H1 (cell line): ENCODE measurements at regions not wholly inside any gene's neighbourhood (a gene's known extent, or its start where the extent isn't known, plus 50 kb on each side); places are given as distances from the start of the nearest gene placed in this dataset.

Source experiments
- CTCF ChIA-PET: fragments of 300-600 bp; sonication (Branson Sonifier 250); formaldehyde crosslinking; loops from one replicate; lab custom pipeline; 2021; ENCODE audit not compliant: partially characterized antibody; lab: Charles Lee
- POLR2A ChIA-PET: fragments of 300-600 bp; sonication (Branson Sonifier 250); formaldehyde crosslinking; loops from one replicate; lab custom pipeline; 2021; ENCODE audit warnings: inconsistent platforms; ENCODE audit not compliant: partially characterized antibody; lab: Charles Lee
- DNase-seq, 2 experiments: peaks; one replicate each; pipeline versions ENCODE4 v3.0.0 to v3.0.0-alpha.2; 2010 to 2022; ENCODE audit warnings: low spot score in 2 of 2, low read depth in 1 of 2, mixed read lengths in 1 of 2
- FAIRE-seq: peaks from 2 replicates; lab custom pipeline; 2011; peaks lifted over from hg19 to GRCh38; lab: Jason Lieb, UNC
- H2AFZ ChIP-seq: 2 replicates; pipeline ENCODE4 v1.8.1; 2012; ENCODE audit warnings: low read length, inconsistent platforms
- H2AK5ac ChIP-seq: 2 replicates; pipeline ENCODE4 v1.6.1; 2013; ENCODE audit warnings: low read depth, low read length
- H2BK120ac ChIP-seq: replicated peaks from 2 replicates; pipeline ENCODE3; 2013; ENCODE audit warnings: low read depth, low read length, inconsistent platforms
- H2BK12ac ChIP-seq: 2 replicates; pipeline ENCODE4 v1.6.1; 2013; ENCODE audit warnings: low read depth, low read length
- H2BK15ac ChIP-seq: 2 replicates; pipeline ENCODE4 v1.6.1; 2013; ENCODE audit warnings: low read length
- H2BK20ac ChIP-seq: 2 replicates; pipeline ENCODE4 v1.6.1; 2013; ENCODE audit warnings: low read length
- H2BK5ac ChIP-seq: 2 replicates; pipeline ENCODE4 v1.6.1; 2013; ENCODE audit warnings: low read depth, low read length
- H3K14ac ChIP-seq: 2 replicates; pipeline ENCODE4 v1.6.1; 2013; ENCODE audit warnings: inconsistent platforms; ENCODE audit not compliant: insufficient read length
- H3K18ac ChIP-seq: 2 replicates; pipeline ENCODE4 v1.6.1; 2013; ENCODE audit warnings: low read length; ENCODE audit errors: extremely low read depth
- H3K23ac ChIP-seq: 2 replicates; pipeline ENCODE4 v1.6.1; 2013; ENCODE audit warnings: inconsistent platforms; ENCODE audit not compliant: insufficient read length
- H3K23me2 ChIP-seq: 2 replicates; pipeline ENCODE4 v1.6.1; 2013; ENCODE audit warnings: low read depth, low read length
- H3K27ac ChIP-seq: 2 replicates; pipeline ENCODE4 v1.6.1; 2011; ENCODE audit warnings: low read depth, low read length, inconsistent platforms
- H3K27me3 ChIP-seq, 4 experiments: replicated peaks in 1 of 4; 1 replicate in 1 of 4; 2 replicates in 3 of 4; pipeline versions ENCODE4 v1.6.1 to v1.8.1; 2011 to 2013; ENCODE audit warnings: low read length in 3 of 4, mild to moderate bottlenecking in 3 of 4, inconsistent platforms in 2 of 4, mixed read lengths in 2 of 4, moderate library complexity in 1 of 4; ENCODE audit not compliant: control insufficient read depth in 3 of 4, insufficient read depth in 3 of 4; ENCODE audit errors: extremely low read depth in 1 of 4
- H3K36me3 ChIP-seq, 4 experiments: 2 replicates each; pipeline versions ENCODE4 v1.6.1 to v1.8.1; 2011 to 2013; ENCODE audit warnings: mild to moderate bottlenecking in 4 of 4, low read length in 3 of 4, moderate library complexity in 2 of 4, control low read depth in 1 of 4, inconsistent platforms in 1 of 4; ENCODE audit not compliant: insufficient read depth in 4 of 4, control insufficient read depth in 2 of 4
- H3K4ac ChIP-seq: replicated peaks from 2 replicates; pipeline ENCODE3; 2013; ENCODE audit warnings: low read length, low read depth, mixed read lengths, inconsistent platforms; ENCODE audit not compliant: insufficient read length
- H3K4me1 ChIP-seq, 4 experiments: replicated peaks in 1 of 4; 1 replicate in 1 of 4; 2 replicates in 3 of 4; pipeline versions ENCODE4 v1.6.1 to v1.8.1; 2011 to 2013; ENCODE audit warnings: low read length in 3 of 4, inconsistent platforms in 2 of 4, mixed read lengths in 1 of 4; ENCODE audit not compliant: insufficient read depth in 4 of 4, control insufficient read depth in 3 of 4
- H3K4me2 ChIP-seq, 2 experiments: 2 replicates each; pipeline versions ENCODE4 v1.6.1 to v1.8.1; 2011 to 2013; ENCODE audit warnings: low read depth in 2 of 2, low read length in 2 of 2, control low read depth in 1 of 2, inconsistent platforms in 1 of 2, mild to moderate bottlenecking in 1 of 2; ENCODE audit not compliant: insufficient read depth in 1 of 2
- H3K4me3 ChIP-seq, 4 experiments: fragments of 200-600, 300-600 bp in 1 of 4; sonication (generic), shearing (Covaris generic), sonication (Bioruptor Twin) in 1 of 4; 2 replicates each; pipeline versions ENCODE4 v1.5.1 to v1.8.1; 2011 to 2016; ENCODE audit warnings: low read length in 4 of 4, low read depth in 3 of 4, control low read depth in 2 of 4, inconsistent platforms in 2 of 4, mild to moderate bottlenecking in 2 of 4, mixed read lengths in 1 of 4, moderate library complexity in 1 of 4; ENCODE audit not compliant: insufficient read depth in 2 of 4; ENCODE audit errors: extremely low read depth in 1 of 4
- H3K56ac ChIP-seq: replicated peaks from 2 replicates; pipeline ENCODE3; 2013; ENCODE audit warnings: low read depth, mild to moderate bottlenecking, mixed read lengths, low read length, inconsistent platforms; ENCODE audit not compliant: insufficient read length
- H3K79me1 ChIP-seq: 2 replicates; pipeline ENCODE4 v1.6.1; 2013; ENCODE audit warnings: low read depth, low read length, control low read depth
- H3K79me2 ChIP-seq, 2 experiments: 2 replicates each; pipeline versions ENCODE4 v1.6.1 to v1.8.1; 2012 to 2013; ENCODE audit warnings: low read length in 2 of 2, mild to moderate bottlenecking in 2 of 2, inconsistent platforms in 1 of 2; ENCODE audit not compliant: insufficient read depth in 2 of 2, control insufficient read depth in 1 of 2
- H3K9ac ChIP-seq, 4 experiments: replicated peaks in 1 of 4; 1 replicate in 1 of 4; 2 replicates in 3 of 4; pipeline versions ENCODE4 v1.6.1 to v1.8.1; 2011 to 2013; ENCODE audit warnings: low read depth in 3 of 4, low read length in 3 of 4, control low read depth in 2 of 4, mild to moderate bottlenecking in 2 of 4, moderate library complexity in 2 of 4, inconsistent platforms in 1 of 4; ENCODE audit errors: extremely low read depth in 1 of 4
- H3K9me3 ChIP-seq, 2 experiments: 2 replicates each; pipeline versions ENCODE4 v1.6.1 to v1.8.1; 2012 to 2013; ENCODE audit warnings: mild to moderate bottlenecking in 2 of 2, moderate library complexity in 2 of 2, control low read depth in 1 of 2, inconsistent platforms in 1 of 2, low read depth in 1 of 2, low read length in 1 of 2, mixed read lengths in 1 of 2; ENCODE audit not compliant: insufficient read depth in 2 of 2
- H4K20me1 ChIP-seq, 2 experiments: replicated peaks in 1 of 2; 2 replicates each; pipeline versions ENCODE3 to v1.8.1; 2011 to 2013; ENCODE audit warnings: inconsistent platforms in 2 of 2, low read length in 2 of 2, mild to moderate bottlenecking in 1 of 2; ENCODE audit not compliant: insufficient read depth in 2 of 2, control insufficient read depth in 1 of 2
- H4K5ac ChIP-seq: 2 replicates; pipeline ENCODE4 v1.6.1; 2013; ENCODE audit warnings: low read length, low read depth, mixed read lengths, inconsistent platforms; ENCODE audit not compliant: insufficient read length
- H4K8ac ChIP-seq: 2 replicates; pipeline ENCODE4 v1.8.0; 2013; ENCODE audit warnings: mild to moderate bottlenecking, moderate library complexity, low read length, inconsistent platforms; ENCODE audit not compliant: insufficient read depth; ENCODE audit errors: extremely low read depth
- H4K91ac ChIP-seq: replicated peaks from 2 replicates; pipeline ENCODE3; 2013; ENCODE audit warnings: low read length, mixed read lengths, inconsistent platforms; ENCODE audit not compliant: insufficient read length
- ATF2 ChIP-seq: IDR thresholded peaks from 2 replicates; pipeline ENCODE4 v1.6.1; 2012; ENCODE audit warnings: low read length, inconsistent platforms
- BRCA1 ChIP-seq: IDR thresholded peaks from 2 replicates; pipeline ENCODE4 v1.6.1; 2012; ENCODE audit warnings: low read depth, low read length, improper control_type of control experiment
- CEBPB ChIP-seq: IDR thresholded peaks from 2 replicates; pipeline ENCODE4 v1.6.1; 2012; ENCODE audit warnings: low read depth, low read length
- CHD2 ChIP-seq: IDR thresholded peaks from 2 replicates; pipeline ENCODE4 v1.6.1; 2012; ENCODE audit warnings: low read length, improper control_type of control experiment
- EGR1 ChIP-seq: IDR thresholded peaks from 2 replicates; pipeline ENCODE4 v1.6.1; 2011; ENCODE audit warnings: low read depth, low read length, borderline replicate concordance
- HDAC2 ChIP-seq, 2 experiments: fragments of 300-600 bp in 1 of 2; sonication (generic) in 1 of 2; IDR thresholded peaks; 2 replicates each; pipeline ENCODE4 v1.6.1; 2011 to 2012; ENCODE audit warnings: low read depth in 2 of 2, low read length in 2 of 2, mild to moderate bottlenecking in 2 of 2, moderate library complexity in 2 of 2, borderline replicate concordance in 1 of 2, inconsistent platforms in 1 of 2
- HDAC6 ChIP-seq: IDR thresholded peaks from one replicate; pipeline ENCODE4 v1.7.1; 2012; ENCODE audit warnings: low read depth, mild to moderate bottlenecking, inconsistent platforms, low read length, moderate library complexity
- JUN ChIP-seq: IDR thresholded peaks from 2 replicates; pipeline ENCODE4 v1.6.1; 2011; ENCODE audit warnings: low read depth, mild to moderate bottlenecking, improper control_type of control experiment, low read length
- KDM5A ChIP-seq: fragments of 200-600 bp; IDR thresholded peaks from 2 replicates; pipeline ENCODE4 v1.7.1; 2012; ENCODE audit warnings: mild to moderate bottlenecking, low read length, inconsistent platforms, mixed read lengths
- RNF2 ChIP-seq: fragments of 200-900, 300-1000 bp; sonication (generic); IDR thresholded peaks from 2 replicates; pipeline ENCODE4 v1.7.1; 2016; ENCODE audit warnings: borderline replicate concordance, low read depth, mild to moderate bottlenecking, antibody characterized with exemption, low read length; ENCODE audit not compliant: poor library complexity, severe bottlenecking; ENCODE audit errors: missing control alignments
- SIX5 ChIP-seq: IDR thresholded peaks from 2 replicates; pipeline ENCODE4 v1.6.1; 2011; ENCODE audit warnings: mild to moderate bottlenecking, low read depth, low read length
- SRF ChIP-seq: IDR thresholded peaks from 2 replicates; pipeline ENCODE4 v1.6.1; 2011; ENCODE audit warnings: mild to moderate bottlenecking, low read depth, low read length, moderate library complexity
- SUZ12 ChIP-seq: fragments of 200-600 bp; sonication (generic); IDR thresholded peaks from 2 replicates; pipeline ENCODE4 v1.6.1; 2012; ENCODE audit warnings: mild to moderate bottlenecking, inconsistent platforms, low read length, moderate library complexity, mixed read lengths
- TBP ChIP-seq: IDR thresholded peaks from 2 replicates; pipeline ENCODE4 v1.6.1; 2011; ENCODE audit warnings: low read depth, low read length, improper control_type of control experiment
- WGBS, 2 experiments: shearing (Covaris generic) in 1 of 2; methylation state at CpG; one replicate each; pipeline versions ENCODE4 v1.1.6 to v1.1.7; 2013 to 2015; ENCODE audit warnings: low lambda C conversion rate in 2 of 2, mixed read lengths in 2 of 2, inconsistent platforms in 1 of 2, low coverage in 1 of 2, missing lambda C conversion rate in 1 of 2; ENCODE audit not compliant: insufficient replicate concordance in 2 of 2, insufficient coverage in 1 of 2, insufficient read length in 1 of 2; ENCODE audit errors: extremely low coverage in 1 of 2, missing lambda C conversion rate in 1 of 2; 5-methylcytosine and 5-hydroxymethylcytosine counted together

- no peak overlapping the region for H3K4ac ChIP-seq
- DNase-seq (no peak), FAIRE-seq (no peak)
- H2AK5ac ChIP-seq = no peak overlapping the region
- H2BK5ac ChIP-seq = no peak overlapping the region
- ChIA-PET CTCF (no interaction called here), POLR2A (no interaction called here)
- no peaks in the 10 kb centered on the region; the same call in 1 of the 2 replicates for H3K23me2 ChIP-seq
- no peaks in the 10 kb centered on the region for H3K27me3 ChIP-seq
- no peak overlapping the region for H3K4me2 ChIP-seq
- no peak overlapping the region for H3K18ac ChIP-seq
- WGBS, 2 experiments = 91% methylated on average over 3 of the region's 3 CpGs; no CpG with 5 or more reads in 1 of the 2 experiments
- H2BK120ac ChIP-seq = no peak overlapping the region
- H3K9ac ChIP-seq = no peak overlapping the region
- no peak overlapping the region for H3K14ac ChIP-seq
- H4K91ac ChIP-seq = no peak overlapping the region
- H4K20me1 ChIP-seq = no peaks in the 10 kb centered on the region
- no peaks in the 10 kb centered on the region for H3K79me1 ChIP-seq
- no peaks in the 10 kb centered on the region; a peak in 1 of 4 replicates for H3K9me3 ChIP-seq
- no peak overlapping the region for H4K5ac ChIP-seq
- H3K36me3 ChIP-seq = no peaks in the 10 kb centered on the region
- no peak overlapping the region for H3K56ac ChIP-seq
- H2AFZ ChIP-seq = no peak overlapping the region
- H3K4me3 ChIP-seq = no peak overlapping the region
- H2BK20ac ChIP-seq = no peak overlapping the region
- no peak overlapping the region for H2BK12ac ChIP-seq
- no peak overlapping the region for H4K8ac ChIP-seq
- H3K4me1 ChIP-seq = no peaks in the 10 kb centered on the region
- no peak overlapping the region for H3K23ac ChIP-seq
- H3K79me2 ChIP-seq = no peaks in the 10 kb centered on the region
- no peak overlapping the region for H3K27ac ChIP-seq
- H2BK15ac ChIP-seq = no peak overlapping the region
- TF ChIP-seq CEBPB = no peak
- no peak for TF ChIP-seq JUN
- TF ChIP-seq CHD2 = no peak
- TF ChIP-seq RNF2 = no peak
- no peak for TF ChIP-seq SUZ12
- TF ChIP-seq SIX5 = no peak
- TF ChIP-seq TBP = no peak
- TF ChIP-seq KDM5A = no peak
- TF ChIP-seq HDAC2 (IDR thresholded peaks at IDR 0.05; ENCODE audit: borderline replicate concordance in 1 of 2, low read depth in 2 of 2, low read length in 2 of 2) = no peak
- TF ChIP-seq ATF2 = no peak
- no peak for TF ChIP-seq EGR1
- no peak for TF ChIP-seq SRF
- no peak for TF ChIP-seq HDAC6
- no peak for TF ChIP-seq BRCA1
These were observed 382.5 kb downstream of the ETS1 start for GRCh38 chr11:128204898-128205297.
